ENCODE measurements at regions not wholly inside any gene's neighbourhood (a gene's known extent, or its start where the extent isn't known, plus 50 kb on each side); places are given as distances from the start of the nearest gene placed in this dataset.

DNA sequence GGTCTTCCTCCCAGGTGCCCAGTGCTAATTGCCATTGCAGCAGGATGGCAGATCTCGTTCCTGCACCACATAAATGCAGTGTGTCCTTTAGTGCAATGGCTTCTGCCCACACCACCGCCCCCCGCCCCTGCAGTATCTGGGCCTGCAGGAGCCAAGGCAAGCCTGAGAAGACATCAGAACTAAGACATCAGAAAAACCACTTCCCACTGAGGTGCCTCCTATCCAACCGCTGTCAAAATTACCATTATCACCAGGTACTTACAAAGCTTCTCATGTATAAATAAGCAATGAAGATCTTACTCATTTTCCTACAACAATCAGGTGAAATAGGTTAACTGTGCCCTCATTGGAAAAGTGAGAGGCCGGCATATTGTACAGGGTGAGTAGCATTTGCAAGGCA is 228.8 kb downstream of the FBXO15 start:
- DNase-seq (ENCODE audit: low spot score) = no peak

GRCh38 chr18:73917046-73917445 is 230.6 kb downstream of the FBXO15 start:
- no peak for DNase-seq (ENCODE audit: low spot score)

- DNase-seq (ENCODE audit: low spot score) = no peak
These were observed 234.1 kb downstream of the FBXO15 start for GRCh38 chr18:73913505-73913904.

GRCh38 chr18:73908323-73908722 is 239.3 kb downstream of the FBXO15 start:
- peak; percentile 35 for DNase-seq (ENCODE audit: low spot score)

DNA sequence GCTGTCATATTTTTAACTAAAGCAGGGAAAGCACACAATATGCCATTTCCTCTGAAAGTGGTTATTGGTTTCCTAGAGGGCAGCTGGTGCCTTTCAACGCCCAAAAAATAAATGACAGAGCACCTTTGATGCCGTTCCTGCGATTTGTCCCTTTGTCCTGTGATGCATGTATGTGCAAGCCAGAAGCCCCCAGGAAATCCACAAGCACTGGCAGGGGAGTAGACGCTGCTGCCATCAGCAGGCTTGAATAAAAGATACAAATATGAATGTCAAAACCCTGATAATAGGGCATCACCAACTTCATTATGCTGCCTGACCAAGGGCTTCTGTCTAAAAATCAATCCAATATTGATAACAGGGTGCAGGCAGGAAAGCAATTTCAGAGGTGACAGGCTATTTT is 246.1 kb downstream of the FBXO15 start:
- DNase-seq (ENCODE audit: low spot score) = no peak

DNA sequence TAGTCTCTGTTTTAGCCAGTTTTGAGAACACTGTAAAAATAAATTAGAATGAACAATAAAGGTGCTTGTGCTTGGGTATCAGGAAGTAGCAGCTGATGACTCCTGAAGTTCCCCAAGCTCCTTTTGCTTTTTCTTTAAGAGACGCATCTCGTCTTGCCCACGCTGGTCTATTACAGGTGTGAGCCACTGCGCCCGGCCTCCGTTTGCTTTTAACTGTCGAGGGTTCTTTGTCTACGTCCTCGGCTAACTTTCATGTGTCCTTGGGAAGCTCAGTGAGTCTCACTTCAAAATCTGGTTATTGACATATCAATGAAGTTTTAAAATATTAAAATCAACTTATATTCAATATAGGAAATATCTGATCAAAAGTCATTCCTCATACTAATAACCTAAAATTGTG is 246.5 kb downstream of the FBXO15 start:
- DNase-seq (ENCODE audit: low spot score) = no peak

GRCh38 chr18:73900106-73900835 is 247.4 kb downstream of the FBXO15 start:
- DNase-seq (ENCODE audit: low spot score) = no peak

DNA sequence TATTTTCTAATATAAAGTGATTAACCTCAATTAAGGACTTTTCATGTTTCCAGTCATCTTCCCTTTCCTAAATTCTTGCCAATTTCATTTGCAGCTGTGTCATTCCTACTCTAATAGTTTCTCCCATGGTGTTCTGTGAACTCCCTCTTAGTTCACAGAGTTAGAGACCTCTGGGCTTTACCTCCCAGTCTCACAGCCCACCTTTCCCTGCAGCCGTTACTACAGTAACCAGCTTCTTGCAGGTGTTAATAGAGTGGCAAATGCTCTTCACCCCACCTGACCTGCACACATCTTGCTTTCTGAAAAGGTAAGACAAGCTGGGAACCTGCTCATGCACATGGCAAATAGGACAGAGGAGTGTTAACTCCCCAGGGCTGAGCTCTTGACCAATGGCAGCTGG is 250.1 kb downstream of the FBXO15 start:
- no peak for DNase-seq (ENCODE audit: low spot score)

DNA sequence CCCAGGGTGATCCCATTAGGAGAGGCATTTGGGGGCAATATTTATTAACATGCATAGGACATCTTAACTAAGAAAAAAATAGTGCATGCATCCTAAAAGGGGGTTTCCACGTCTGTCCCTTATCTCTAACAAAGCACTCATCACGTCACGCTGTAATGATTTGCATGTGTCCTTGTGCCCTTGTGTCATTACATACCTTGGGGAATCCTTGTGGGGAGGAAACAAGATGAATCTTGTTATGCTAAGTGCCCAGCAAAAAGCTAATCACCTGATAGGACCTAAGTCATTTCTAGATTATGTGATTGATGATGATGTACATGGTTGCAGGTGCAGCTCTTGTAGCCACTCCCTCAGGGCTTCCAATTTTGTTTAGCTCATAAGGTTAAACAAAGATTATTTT is 250.9 kb downstream of the FBXO15 start:
- DNase-seq (ENCODE audit: low spot score) = no peak

GRCh38 chr18:73895701-73896100 is 251.9 kb downstream of the FBXO15 start:
- DNase-seq (ENCODE audit: low spot score) = no peak

GRCh38 chr18:73893880-73894279 is 253.8 kb downstream of the FBXO15 start:
- DNase-seq (ENCODE audit: low spot score) = no peak

GRCh38 chr18:73891572-73892421 is 255.8 kb downstream of the FBXO15 start:
- DNase-seq (ENCODE audit: low spot score) = no peak

DNA sequence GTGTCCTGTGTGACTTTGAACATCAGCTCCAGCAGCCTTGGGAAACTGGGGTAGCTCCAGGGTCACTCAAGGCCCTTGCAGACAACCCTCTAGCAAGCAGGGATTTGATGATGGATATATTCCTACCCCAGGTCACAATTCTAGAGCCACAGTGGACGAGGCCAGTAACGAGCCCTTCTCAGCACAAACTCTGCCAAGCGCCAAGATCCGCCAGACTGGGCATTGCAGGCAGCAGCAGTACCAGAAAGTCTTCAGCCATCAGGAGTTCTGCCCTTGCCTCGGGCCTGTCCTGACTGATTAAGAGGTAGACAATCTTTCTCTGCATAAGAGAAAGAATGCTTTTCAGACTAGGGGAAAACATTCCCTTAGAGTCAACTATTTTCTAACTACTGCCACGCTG is 259.1 kb downstream of the FBXO15 start:
- DNase-seq (ENCODE audit: low spot score) = no peak

- no peak for DNase-seq (ENCODE audit: low spot score)
These were observed 259.8 kb downstream of the FBXO15 start for GRCh38 chr18:73887801-73888200.

DNA sequence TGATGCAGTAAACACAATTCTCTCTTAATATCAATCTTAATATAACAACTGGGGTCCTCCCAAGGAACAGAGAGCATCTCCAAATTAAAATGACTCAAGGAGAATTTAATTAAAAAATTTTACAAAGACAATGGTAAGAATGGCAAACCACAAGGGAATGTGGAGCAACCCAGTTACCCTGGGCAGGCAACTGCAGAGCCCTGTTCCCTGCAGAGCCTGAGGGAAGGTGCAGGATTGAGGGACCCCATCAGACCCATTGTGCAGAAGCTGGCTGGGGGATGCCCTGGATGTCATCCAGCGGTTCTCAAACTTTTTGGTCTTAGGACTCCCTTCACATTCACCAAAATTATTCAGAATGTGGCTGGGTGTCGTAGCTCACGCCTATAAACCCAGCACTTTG is 262.8 kb downstream of the FBXO15 start:
- no peak for DNase-seq (ENCODE audit: low spot score)

- no peak for DNase-seq (ENCODE audit: low spot score)
These were observed 266.2 kb downstream of the FBXO15 start for GRCh38 chr18:73881396-73881917.

DNA sequence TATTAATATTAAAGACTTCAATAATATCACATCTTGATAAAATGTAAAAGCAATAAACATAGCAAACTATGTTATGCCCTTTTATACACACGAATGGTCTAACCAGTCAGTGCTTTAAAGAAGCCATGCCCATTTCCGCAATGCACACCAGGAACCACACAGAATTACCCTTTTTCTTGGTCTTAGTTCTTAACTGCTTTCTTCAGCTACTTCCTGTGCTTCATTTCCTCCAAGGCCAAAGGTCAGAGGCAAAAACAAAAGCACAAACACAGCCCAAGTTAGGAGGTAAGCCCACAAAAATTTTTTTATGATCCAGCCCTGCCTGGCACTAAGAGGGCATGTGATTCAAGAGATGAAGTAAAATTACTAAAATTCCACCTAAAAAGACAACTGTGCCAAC is 267.2 kb downstream of the FBXO15 start:
- peak; percentile 61 for DNase-seq (ENCODE audit: low spot score)

DNA sequence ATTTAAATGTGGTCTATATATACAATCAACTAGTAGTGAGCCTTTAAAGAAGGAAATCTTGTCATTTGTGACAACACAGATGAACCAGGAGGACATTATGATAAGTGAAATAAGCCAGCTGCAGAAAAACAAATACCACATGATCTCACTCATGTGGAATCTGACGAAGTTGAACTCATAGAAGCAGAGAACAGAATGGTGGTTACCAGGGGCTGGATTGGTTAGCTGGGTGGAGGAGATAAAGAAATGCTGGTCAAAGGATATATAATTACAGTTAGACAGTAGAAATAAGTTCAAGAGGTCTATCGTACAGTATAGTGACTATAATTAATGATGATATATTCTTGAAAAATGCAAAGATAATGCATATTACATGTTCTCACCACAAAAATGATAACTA is 267.9 kb downstream of the FBXO15 start:
- DNase-seq (ENCODE audit: low spot score) = peak; percentile 5

GRCh38 chr18:73879328-73879727 is 268.3 kb downstream of the FBXO15 start:
- DNase-seq (ENCODE audit: low spot score) = no peak

- no peak for DNase-seq (ENCODE audit: low spot score)
These were observed 278.5 kb downstream of the FBXO15 start for GRCh38 chr18:73869182-73869581.

GRCh38 chr18:73861771-73862170 is 285.9 kb downstream of the FBXO15 start:
- DNase-seq (ENCODE audit: low spot score) = no peak

DNA sequence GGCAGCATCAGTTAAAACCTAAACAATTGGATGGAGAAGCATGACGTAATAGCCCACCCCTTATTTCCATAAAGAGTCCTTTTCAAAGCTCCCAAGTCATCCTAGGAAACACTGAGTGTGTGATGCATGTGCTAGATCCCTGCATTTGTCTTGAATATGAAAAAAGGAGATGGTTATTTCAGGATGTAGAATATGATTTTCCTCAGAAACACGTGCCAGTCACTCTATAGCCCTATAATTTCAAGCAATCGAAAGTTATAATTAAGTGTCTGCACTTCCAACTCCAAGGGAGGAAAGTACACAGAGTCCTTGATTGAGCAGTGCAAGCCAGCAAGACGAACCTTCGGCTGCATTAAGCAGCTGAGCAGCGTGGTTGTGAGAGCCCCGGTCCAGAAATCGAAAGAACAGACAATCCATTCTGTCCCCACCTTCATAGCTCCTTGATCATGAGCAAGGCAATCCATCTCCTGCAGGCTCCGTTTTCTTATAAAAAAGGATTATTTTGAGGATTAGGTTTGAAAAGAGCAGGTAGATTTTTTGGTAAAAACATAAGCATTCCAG is 287.7 kb downstream of the FBXO15 start:
- no peak for DNase-seq (ENCODE audit: low spot score)

All from kidney capillary endothelial cell (primary cell).